ENCODE measurements at regions not wholly inside any gene's neighbourhood (a gene's known extent, or its start where the extent isn't known, plus 50 kb on each side); places are given as distances from the start of the nearest gene placed in this dataset.
"Not testable (repeated sequence)": the region's sequence is repeated elsewhere in the genome, so short reads cannot be mapped to it uniquely, and the experiment has no call there.

DNA sequence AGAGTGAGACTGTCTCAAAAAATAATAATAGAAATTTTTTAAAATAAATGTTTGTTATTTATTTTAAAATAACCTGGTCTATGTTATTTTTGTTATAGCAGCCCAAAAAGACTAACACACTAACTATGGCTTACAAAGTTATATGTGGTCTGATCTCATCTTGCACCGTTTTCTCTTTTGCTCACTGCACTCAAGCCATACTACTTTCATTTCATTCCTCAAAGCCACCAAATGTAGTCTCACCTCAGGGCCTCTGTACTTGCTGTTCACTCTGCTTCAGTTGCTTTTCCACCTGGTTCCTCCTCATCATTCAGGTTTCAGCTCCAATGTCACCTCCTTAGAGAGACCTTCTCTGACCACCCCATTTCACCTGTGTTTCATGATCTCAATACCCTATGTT is 55.2 kb upstream of the MDM1 start:
- DNase-seq (ENCODE audit: low spot score), result no peak

DNA sequence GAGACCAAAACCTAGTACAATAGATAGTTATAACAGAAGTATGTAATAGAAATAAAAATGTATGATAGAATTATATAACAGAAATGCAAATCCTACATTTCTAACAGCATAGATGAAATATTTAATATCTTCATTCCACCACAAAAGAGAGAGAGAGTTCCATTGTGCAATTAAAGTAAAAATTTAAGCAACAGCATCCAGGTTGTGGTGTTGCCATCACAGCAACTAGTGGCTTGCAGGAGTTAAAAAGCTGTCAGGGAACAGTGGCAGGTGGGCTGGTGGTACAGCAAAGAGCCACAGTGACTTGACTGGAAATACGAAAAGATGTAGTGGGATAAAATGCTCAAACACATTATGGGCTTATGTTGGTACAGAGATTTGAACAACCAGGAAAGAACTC is 57.1 kb upstream of the MDM1 start:
- no peak for DNase-seq (ENCODE audit: low spot score)

DNA sequence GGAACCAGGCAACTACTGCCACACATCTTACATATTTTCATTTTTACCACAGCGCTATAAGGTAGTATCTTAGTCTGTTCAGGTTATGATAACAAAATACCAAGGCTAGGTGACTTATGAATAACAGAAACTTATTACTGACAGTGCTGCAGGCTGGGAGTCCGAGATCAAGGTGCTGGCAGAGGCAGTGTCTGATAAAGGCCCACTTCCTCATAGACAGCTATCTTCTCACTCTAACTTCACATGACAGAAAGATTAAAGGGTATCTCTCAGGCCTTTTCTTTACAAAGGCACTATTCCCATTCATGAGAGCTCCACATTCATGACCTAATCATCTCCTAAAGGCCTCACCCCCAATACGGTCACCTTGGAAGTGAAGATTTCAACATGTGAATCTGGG is 59.8 kb upstream of the MDM1 start:
- DNase-seq (ENCODE audit: low spot score), result no peak

DNA sequence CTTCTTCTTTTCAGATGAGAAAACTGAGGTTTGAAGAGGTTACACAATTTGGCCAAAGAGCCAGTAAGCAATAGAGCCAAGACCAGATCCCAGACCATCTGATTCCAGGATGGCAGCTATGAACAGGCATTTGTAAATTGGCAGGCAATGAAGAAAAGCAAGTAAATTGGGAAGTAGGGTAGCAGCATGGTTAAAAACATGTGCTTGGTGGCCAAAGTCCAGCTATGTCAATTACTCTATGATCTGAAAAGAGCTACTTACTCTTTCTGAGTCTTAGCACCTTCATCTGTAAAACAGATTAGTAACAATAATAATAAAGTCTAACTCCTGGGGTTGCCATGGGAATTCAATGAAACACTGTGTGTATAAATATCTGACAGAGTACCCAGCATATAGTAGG is 60.2 kb upstream of the MDM1 start:
- DNase-seq (ENCODE audit: low spot score), result no peak

DNA sequence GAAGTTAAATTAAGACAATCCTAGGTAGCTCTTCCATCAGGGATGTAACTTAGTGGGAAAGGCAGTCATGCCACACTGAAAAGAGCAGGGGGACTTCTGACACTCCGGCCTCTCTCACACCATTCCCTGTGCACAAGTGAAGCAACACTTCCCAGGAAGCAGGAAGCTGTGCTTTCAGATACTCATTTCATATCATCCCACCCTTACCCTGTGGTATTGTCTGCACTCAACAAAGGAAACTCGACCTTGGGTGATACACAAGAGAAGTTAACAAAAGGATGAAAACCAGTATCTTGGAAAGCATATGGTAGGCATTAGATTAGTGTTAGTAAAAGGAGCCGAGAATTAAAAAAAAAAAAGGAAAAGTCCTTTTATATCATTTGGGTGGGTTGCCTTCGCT is 61.3 kb upstream of the MDM1 start:
- no peak for DNase-seq (ENCODE audit: low spot score)

DNA sequence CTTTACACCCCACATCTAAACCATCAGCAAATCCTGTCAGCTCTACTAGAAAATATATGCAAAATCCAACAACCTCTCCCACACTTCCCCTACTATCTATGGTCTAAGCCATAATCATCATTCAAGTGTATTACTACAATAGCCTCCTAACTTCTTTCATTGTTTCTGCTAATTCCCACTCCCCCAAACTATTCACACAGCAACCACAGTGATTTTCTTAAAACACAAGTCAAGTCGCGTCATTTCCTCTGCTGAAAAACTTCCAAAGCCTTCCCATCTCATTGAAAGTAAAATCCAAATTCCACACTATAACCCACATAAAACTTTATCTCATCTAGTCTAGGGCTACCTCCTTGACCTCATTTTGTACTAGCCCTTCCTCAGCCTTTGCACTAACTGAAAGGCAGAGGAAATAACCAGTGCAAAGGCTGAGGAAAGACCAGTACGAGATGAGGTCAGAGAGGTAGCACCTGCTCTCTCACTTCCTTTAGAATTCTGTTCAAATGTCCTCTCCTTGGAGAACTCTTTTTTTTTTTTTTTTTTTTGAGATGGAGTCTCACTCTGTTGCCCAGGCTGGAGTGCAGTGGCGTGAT is 65.5 kb upstream of the MDM1 start:
- no peak for DNase-seq (ENCODE audit: low spot score)

DNA sequence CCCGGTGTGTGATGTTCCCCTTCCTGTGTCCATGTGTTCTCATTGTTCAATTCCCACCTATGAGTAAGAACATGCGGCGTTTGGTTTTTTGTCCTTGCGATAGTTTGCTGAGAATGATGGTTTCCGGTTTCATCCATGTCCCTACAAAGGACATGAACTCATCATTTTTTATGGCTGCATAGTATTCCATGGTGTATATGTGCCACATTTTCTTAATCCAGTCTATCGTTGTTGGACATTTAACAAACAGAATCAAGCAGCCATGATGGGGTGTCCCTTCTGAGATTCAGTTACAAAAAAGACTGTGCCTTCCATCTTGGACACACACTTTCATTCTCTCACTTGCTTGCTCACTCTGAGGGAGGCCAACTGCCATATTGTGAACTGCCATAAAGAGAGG is 66.5 kb upstream of the MDM1 start:
- not testable (repeated sequence) for DNase-seq (ENCODE audit: low spot score)

DNA sequence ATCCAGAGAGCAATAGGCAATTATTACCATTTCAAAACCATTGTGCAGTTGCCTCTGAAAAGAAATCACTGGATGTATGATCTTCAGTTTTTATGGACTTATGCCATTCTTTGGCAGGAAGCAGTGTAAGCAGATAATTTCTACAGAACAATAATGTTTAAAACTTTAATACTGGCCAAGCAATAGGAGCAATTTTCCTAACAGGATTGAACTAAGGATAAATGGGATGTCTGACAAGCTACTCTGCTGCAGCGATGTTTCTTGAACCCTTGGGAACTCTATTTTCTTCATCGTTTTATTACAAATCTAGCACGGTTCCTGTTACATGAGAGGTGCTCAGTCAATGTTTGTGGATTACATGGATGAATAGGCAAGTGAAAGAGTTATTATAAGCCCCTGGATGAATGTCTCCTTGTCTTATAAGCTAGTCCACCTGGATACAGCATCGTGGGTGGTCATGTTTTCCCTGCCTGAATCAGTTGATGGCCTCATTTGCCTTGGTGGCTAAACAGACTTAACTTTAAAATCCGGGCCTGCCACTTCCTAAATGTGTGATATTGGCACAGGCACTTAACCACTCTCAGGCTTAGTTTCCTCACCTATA is 68.2 kb upstream of the MDM1 start:
- DNase-seq (ENCODE audit: low spot score), result no peak

DNA sequence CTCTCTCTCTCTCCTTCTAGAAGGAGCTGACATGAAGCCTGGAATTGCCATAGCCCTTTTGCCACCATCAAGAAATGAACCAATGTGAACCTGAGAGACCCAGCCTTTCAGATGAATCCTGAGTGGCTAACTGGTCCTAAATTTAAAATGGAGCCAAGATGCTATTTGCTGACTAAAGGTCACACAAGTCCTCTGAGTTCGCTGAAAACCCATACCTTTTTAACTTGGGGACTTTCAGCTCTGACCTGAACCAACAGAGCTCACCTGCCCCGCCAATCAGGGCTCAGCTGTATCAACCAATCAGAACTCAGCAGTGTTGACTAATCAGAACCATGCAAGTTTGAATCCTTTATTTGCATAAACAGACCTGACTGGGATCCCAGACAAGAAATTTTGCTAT is 70.3 kb upstream of the MDM1 start:
- DNase-seq (ENCODE audit: low spot score), result no peak

DNA sequence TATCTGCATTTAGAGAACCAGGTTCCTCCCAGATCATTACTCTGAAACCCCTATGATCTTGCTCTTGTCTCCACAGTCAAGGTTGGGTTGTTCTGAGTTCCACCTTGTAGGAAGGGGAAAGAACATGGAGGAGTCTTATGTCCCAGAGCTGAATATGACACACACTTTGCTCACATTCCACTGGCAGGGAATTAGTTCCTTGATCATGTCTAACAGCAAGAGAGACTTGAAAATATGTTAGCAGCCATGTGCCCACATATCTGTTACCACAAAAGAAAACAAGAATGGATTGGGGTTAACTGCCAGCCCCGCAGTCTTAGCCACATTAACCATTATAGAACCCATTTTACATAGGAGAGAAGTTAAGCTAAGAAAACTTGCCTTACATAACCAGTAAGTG is 71.1 kb upstream of the MDM1 start:
- no peak for DNase-seq (ENCODE audit: low spot score)

DNA sequence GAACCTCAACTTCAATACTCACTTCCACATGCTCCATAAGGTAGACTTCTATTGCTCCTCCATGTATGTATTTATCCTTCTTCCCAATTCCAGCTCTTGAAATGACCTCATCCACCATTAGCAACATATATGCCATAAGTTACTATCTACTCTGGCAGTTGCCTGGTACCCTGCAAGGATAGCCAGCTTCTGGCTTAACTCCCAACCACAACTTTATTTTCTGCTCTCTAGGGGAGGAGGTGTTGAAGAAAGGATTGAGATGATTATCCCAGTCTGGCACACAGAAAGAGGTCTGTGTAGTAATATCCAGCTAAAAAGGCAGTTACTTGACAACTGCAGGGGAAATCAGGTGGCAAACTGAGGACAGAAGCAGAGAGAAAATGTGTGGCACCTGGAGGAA is 71.5 kb upstream of the MDM1 start:
- no peak for DNase-seq (ENCODE audit: low spot score)

DNA sequence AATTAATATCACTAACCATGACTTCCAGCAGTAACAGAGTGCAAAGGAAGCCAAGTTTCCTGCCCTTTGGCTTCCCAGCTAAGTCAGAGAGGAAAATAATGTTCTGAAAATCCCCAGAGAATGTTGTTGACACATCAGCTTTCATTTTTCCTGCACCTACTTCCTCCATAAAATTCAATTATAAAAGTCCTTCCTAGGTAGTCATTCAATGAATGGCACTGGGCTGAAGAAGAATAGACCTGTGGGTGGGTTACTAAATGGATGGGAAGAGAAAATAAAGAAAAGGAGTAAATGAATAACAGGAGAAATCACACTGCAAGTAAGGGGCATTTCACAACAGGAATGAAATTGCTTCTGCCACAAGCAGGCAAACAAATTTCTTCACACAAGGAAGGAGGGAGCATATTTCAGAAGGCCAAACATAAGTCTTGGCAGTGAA is 73.2 kb upstream of the MDM1 start:
- no peak for DNase-seq (ENCODE audit: low spot score)

DNA sequence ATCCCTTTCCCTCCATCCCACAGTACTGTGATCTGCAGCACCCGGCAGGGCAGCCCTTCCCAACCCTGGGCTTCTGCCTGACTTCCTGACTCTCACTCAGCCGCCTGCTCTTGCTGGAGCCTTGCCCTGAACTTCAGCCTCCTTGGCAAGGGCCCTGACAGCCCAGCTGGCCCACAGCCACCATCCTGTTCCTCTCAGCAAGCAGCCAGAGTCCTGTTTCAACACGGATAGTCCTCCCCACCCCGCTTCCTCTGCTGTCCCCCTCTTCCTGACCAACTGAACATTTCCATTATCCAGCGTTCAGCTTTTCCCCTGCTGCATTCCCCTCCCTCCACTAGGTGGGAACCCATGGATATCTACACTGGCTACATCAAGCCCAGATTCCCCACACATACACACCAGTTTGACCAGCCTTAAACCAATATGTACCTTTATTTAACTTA is 74.0 kb upstream of the MDM1 start:
- no peak for DNase-seq (ENCODE audit: low spot score)

DNA sequence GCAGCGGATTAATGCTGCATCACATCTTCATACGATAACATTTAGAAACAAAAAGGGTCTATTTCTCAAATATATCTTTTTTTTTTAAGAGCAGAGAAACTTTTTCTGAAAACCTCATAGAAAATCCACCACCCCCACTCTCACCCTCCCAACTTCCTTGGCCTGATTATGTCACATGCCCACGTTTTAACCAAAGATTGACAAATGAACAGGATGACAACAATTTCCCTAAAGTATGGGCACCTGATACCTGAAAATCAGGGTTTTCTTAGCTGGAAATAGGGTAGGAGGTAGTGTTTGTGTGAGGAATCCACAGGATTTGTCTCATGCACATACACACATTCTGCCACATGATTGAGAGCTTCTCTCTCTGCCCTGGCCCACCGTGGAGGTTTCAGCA is 74.7 kb upstream of the MDM1 start:
- DNase-seq (ENCODE audit: low spot score), result no peak

DNA sequence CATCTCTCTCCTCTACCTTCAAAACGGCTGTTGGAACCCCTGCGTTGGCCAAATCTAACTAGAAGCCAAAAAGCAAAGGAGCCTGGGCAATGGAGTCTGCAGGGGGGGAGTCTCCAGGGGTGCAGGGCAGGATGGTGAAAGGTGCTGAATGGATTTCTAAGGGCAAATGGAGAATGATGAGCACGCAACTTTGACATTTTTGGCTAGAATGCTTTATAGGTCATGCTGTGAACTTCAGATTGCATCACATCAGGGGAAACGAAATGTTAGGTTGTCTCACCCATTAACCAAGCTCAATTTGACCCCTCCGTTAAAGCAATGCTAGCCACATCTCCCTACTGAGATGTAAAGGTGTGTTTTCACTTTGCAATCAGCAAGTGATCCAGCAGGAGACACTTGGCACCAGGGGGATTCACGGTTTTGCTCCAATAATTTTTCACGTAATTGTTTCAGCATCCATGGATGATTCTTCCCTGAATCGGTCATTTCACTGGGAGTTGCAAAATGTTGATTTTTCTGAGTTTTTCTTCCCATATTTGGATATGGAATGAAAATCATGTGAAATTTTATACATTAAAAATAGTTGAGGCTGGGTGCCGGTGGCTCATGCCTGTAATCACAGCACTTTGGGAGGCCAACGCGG is 78.0 kb upstream of the MDM1 start:
- DNase-seq (ENCODE audit: low spot score), result no peak

DNA sequence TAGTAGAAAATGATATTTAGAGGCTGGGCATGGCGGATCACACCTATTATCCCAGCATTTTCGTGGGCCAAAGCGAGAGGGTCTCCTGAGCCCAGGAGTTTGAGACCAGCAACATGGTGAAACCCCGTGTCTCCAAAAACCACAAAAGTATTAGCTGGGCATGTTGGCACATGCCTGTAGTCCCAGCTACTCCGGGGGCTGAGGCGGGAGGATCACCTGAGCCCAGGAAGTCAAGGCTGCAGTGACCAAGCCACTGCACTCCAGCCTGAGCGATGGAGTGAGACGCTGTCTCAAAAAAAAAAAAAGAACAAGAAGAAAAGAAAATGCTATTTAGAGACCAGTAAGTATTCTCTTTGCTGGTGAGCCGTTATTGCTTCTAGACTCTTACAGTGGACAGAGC is 79.2 kb upstream of the MDM1 start:
- DNase-seq (ENCODE audit: low spot score), result no peak

DNA sequence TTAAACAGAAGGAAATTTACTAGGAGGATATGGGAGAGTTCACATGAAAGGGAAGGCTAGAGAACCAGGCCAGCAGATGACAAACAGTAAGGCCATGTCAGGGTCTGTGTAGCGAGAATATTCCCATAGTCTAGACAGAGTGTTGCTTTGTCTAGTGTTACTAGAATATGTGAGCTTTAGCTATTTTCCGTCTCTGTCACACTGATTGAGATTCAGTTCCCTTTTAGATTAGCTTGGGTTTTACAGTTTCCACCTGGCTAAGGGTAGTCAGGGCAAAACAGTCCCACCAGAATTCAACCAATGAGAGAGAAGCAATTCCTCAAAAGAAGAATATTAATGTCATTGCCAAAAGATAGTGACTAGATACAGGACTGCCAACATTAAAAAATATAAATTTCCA is 82.8 kb upstream of the MDM1 start:
- no peak for DNase-seq (ENCODE audit: low spot score)

DNA sequence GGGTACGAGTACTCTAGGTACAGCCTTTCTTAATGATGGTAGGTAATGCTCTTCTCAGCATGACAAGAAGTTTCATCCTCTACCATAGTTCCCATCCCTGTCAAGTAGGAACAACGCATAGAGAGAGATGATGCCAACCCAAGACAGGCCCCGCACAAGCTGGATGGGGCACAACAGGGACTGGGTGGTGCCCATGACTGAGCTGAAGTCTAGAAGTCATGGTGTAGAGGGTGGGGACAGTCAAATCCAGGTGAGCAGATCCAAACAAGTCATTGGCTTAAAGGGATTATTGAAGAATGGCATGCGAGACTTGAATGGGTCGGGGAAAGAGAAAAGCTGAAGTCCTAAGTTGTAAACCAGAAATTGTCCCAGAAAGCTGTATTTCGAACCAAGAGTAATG is 84.2 kb upstream of the MDM1 start:
- no peak for DNase-seq (ENCODE audit: low spot score)

DNA sequence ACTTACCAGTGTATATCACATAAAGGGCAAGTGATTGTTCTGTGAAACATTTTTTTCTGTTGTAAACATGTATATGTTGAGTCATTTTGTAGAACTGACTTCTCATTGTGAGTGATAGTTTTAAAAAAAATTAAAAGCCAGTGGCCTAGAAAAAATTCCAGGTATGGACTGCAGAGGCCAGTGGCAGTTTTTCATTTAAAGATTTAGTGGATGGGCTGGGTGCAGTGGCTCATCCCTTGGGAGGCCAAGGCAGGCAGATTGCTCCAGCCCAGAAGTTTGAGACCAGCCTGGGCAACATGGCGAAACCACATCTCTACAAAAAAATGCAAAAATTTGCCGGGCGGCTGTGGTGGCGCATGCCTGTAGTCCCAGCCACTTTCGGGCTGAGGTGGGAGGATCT is 84.7 kb upstream of the MDM1 start:
- no peak for DNase-seq (ENCODE audit: low spot score)

DNA sequence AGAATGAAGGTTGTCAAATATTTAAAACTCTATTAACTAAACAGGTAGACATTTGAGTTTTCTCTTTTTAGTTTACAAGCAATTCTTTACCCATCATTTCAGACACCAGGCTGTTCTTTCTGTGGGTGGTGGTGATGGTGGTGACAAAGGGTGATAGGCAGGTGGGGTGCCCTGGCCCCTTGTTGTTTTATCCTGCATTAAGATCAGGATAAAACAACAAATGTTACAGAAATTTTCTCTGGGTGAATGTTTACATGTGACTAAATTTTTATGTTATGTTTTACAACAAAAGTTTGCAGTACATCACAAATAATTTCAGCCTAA is 85.9 kb upstream of the MDM1 start:
- DNase-seq (ENCODE audit: low spot score), result no peak

DNA sequence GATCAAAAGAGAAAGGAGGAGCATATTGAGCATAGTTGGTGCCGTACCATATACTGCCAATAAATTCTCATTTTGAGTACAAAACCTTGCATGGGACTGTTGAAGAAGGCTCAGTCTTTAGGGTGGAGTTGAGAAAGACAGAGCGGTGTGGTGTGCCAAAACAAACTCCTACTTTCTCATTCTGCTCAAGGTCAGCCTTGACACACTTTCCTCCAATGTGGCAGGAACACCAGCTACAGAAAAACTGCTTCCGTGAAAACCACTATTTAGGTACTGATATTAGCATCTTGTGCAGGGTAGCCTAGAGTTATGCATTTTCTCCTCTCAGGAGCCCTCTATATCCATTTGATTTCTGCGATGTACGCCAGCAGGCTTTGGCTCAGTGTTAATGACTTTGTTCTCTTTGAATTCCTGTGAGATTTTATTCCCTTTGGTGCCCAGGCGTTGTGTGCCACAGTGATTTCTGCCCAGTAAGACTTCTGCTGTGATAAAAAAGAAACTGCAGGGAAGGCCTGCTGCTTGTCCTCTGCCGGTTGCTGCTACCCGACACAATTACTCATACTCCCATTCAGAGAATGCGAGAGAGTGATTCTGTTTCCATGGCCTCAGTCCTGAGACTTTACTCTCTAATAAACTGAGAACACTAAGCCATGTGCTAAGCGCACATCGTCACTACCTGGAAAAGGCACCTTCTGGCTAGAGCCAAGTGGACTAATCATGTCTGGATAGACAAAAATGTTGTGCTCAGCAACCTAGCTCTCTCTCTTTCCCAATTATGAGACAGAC is 88.3 kb upstream of the MDM1 start:
- DNase-seq (ENCODE audit: low spot score), result peak; percentile 30

DNA sequence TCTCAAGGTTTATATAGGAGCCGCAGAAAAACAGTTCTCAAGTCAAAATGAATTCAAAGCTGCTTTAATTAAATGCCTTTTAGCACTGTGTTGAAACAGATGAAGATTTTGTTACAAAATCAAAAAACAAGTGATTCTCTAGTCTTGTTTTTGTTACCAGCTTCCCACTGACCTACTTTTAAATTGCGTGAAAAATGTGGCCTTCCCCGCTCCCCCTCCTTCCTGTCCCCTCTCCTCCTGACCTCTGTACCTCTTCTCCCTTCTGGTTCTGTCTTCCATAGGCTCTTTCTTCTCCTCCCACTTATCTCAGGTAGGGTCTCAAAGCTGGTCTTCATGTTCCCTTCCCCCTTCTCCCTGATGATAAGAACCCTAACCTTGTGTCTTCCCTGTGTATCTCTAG is 90.0 kb upstream of the MDM1 start:
- DNase-seq (ENCODE audit: low spot score), result no peak

DNA sequence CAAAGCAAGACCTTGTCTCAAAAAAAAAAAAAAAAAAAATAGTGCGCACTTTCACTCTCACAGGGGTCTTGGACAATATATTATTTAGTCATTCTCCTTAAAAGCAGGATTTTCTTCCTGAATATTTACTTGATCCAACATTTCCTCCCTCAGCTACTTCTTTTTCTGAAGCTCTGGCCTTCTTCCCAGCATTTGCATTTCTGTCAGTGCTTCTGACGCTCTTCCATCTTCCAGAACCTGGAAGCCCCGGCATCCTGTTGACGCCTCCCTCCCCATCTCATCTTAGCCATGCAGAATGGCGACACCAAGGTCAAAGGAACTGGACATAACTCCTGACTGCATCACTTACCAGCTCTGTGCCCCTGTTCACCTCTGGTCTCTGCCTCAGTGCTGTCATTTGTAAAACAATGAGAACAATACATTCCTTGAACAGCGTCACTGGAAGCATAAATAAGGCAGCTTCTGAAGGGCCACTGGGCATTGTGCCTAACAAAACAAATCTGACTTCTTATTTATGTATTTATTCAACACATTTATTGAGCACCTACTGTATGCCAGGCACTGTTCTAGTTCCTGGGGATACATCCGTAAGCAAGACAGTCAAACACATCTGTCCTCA is 90.9 kb upstream of the MDM1 start:
- DNase-seq (ENCODE audit: low spot score), result no peak
